K562 (cell line): ENCODE measurements at regions not wholly inside any gene's neighbourhood (a gene's known extent, or its start where the extent isn't known, plus 50 kb on each side); places are given as distances from the start of the nearest gene placed in this dataset.

Source experiments
- ATAC-seq: fragments of 200-7000 bp; cut with Tn5 transposase; 3 replicates; pipeline ENCODE4 v1.9.1; 2020; ENCODE audit warnings: moderate library complexity
- BruUV-seq: library from RNA; stranded (reverse); fragments of 400-500 nt; replicated peaks from 2 replicates; lab custom pipeline; 2021; lab: Mats Ljungman, UMichigan
- CTCF ChIA-PET: fragments of 300-600 bp; formaldehyde crosslinking; extraction: SDS; loops from one replicate; lab custom pipeline; 2021; ENCODE audit warnings: low intra/inter-chr PET ratio; lab: Yijun Ruan, JAX
- POLR2A ChIA-PET: fragments of 300-600, 350-650 bp; sonication (Branson Sonifier 250); formaldehyde crosslinking; extraction: SDS; loops from one replicate; lab custom pipeline; 2021; ENCODE audit warnings: antibody characterized with exemption, inconsistent platforms; lab: Yijun Ruan, JAX
- DNase-seq, 4 experiments: peaks; one replicate each; pipeline versions ENCODE4 v3.0.0 to v3.0.0-alpha.2; 2011 to 2018; ENCODE audit warnings: low spot score in 3 of 4, mixed read lengths in 3 of 4; ENCODE audit errors: extremely low read depth in 1 of 4
- FAIRE-seq: peaks from 2 replicates; lab custom pipeline; 2011; peaks lifted over from hg19 to GRCh38; lab: Jason Lieb, UNC
- H2AFZ ChIP-seq: 2 replicates; pipeline ENCODE4 v1.6.0; 2011; ENCODE audit warnings: low read depth, low read length, control low read depth, inconsistent platforms
- H3K27ac ChIP-seq: fragments of 200-600 bp; 3 replicates; pipeline ENCODE4 v1.8.0; 2011; ENCODE audit warnings: low read depth, mild to moderate bottlenecking, control low read depth, inconsistent platforms, low read length, moderate library complexity, mixed read lengths; ENCODE audit errors: extremely low read depth
- H3K27me3 ChIP-seq, 2 experiments: fragments of 300-600 bp in 1 of 2; 2 replicates in 1 of 2; 3 replicates in 1 of 2; pipeline versions ENCODE4 v1.6.0 to v1.8.0; 2011; ENCODE audit warnings: inconsistent platforms in 2 of 2, low read length in 2 of 2, mild to moderate bottlenecking in 1 of 2, mixed read lengths in 1 of 2, moderate library complexity in 1 of 2; ENCODE audit not compliant: control insufficient read depth in 2 of 2, insufficient read depth in 2 of 2
- H3K36me3 ChIP-seq: fragments of 300-600 bp; 3 replicates; pipeline ENCODE4 v1.8.0; 2011; ENCODE audit warnings: mild to moderate bottlenecking, low read length, inconsistent platforms; ENCODE audit not compliant: control insufficient read depth, insufficient read depth
- H3K4me1 ChIP-seq, 2 experiments: fragments of 200-600 bp in 1 of 2; replicated peaks in 1 of 2; 2 replicates in 1 of 2; 3 replicates in 1 of 2; pipeline versions ENCODE4 v1.5.1 to v1.8.0; 2011; ENCODE audit warnings: inconsistent platforms in 2 of 2, low read length in 2 of 2, mild to moderate bottlenecking in 1 of 2, mixed read lengths in 1 of 2, moderate library complexity in 1 of 2; ENCODE audit not compliant: control insufficient read depth in 2 of 2, insufficient read depth in 2 of 2
- H3K4me2 ChIP-seq: 2 replicates; pipeline ENCODE4 v1.6.1; 2011; ENCODE audit warnings: low read length, control low read depth, inconsistent platforms, mixed read lengths; ENCODE audit not compliant: insufficient read depth
- H3K4me3 ChIP-seq: fragments of 200-600 bp; sonication (generic), shearing (Covaris generic); 2 replicates; pipeline ENCODE4 v1.5.1; 2016; ENCODE audit warnings: control low read depth, inconsistent platforms
- H3K79me2 ChIP-seq: fragments of 200-600 bp; 3 replicates; pipeline ENCODE4 v1.8.0; 2011; ENCODE audit warnings: low read length, inconsistent platforms; ENCODE audit not compliant: control insufficient read depth, insufficient read depth
- H3K9ac ChIP-seq, 2 experiments: 2 replicates each; pipeline versions ENCODE4 v1.6.0 to v1.6.1; 2011; ENCODE audit warnings: low read depth in 2 of 2, low read length in 2 of 2, control low read depth in 1 of 2, inconsistent platforms in 1 of 2, mild to moderate bottlenecking in 1 of 2, mixed read lengths in 1 of 2; ENCODE audit not compliant: insufficient read depth in 1 of 2
- H3K9me1 ChIP-seq: one replicate; pipeline ENCODE4 v1.6.0; 2011; ENCODE audit warnings: inconsistent platforms, mild to moderate bottlenecking, low read length, moderate library complexity; ENCODE audit not compliant: control insufficient read depth, insufficient read depth
- H3K9me3 ChIP-seq: replicated peaks from 2 replicates; pipeline ENCODE4 v1.5.1; 2011; ENCODE audit warnings: low read depth, low read length, inconsistent platforms; ENCODE audit not compliant: control insufficient read depth, insufficient read depth
- H4K20me1 ChIP-seq: replicated peaks from 2 replicates; pipeline ENCODE4 v1.6.1; 2011; ENCODE audit warnings: low read length, inconsistent platforms, mixed read lengths; ENCODE audit not compliant: control insufficient read depth, insufficient read depth
- CCAR2 ChIP-seq: fragments of 200-400 bp; formaldehyde crosslinking; IDR thresholded peaks from 2 replicates; pipeline ENCODE4 v1.6.1; 2017; ENCODE audit warnings: mild to moderate bottlenecking, low read depth, low read length
- IFI16 ChIP-seq: fragments of 250-450 bp; sonication (Bioruptor Pico); IDR thresholded peaks from 2 replicates; pipeline ENCODE4 v2.1.2; 2022; ENCODE audit warnings: mild to moderate bottlenecking, inconsistent platforms
- KDM4B ChIP-seq, 2 experiments: fragments of 450-650 bp in 1 of 2; sonication (generic) in 1 of 2; IDR thresholded peaks; 2 replicates each; pipeline ENCODE4 v1.6.1; 2016 to 2017; ENCODE audit warnings: borderline replicate concordance in 2 of 2, antibody characterized with exemption in 1 of 2, low read depth in 1 of 2, mild to moderate bottlenecking in 1 of 2
- PHF21A ChIP-seq: fragments of 450-650 bp; IDR thresholded peaks from 2 replicates; pipeline ENCODE4 v1.6.1; 2017; ENCODE audit warnings: low read depth, borderline replicate concordance
- RBBP5 ChIP-seq: fragments of 200-600 bp; sonication (generic); IDR thresholded peaks from 2 replicates; pipeline ENCODE4 v1.6.1; 2012; ENCODE audit warnings: borderline replicate concordance, mild to moderate bottlenecking, low read length, control low read depth, inconsistent platforms; ENCODE audit not compliant: insufficient read depth, poor library complexity, severe bottlenecking
- RBM25 ChIP-seq: fragments of 200-400 bp; formaldehyde crosslinking; IDR thresholded peaks from 2 replicates; pipeline ENCODE4 v1.6.1; 2018; ENCODE audit warnings: low read length, low read depth, moderate library complexity; ENCODE audit not compliant: severe bottlenecking
- STAT5B ChIP-seq: fragments of 250-450 bp; sonication (Bioruptor Pico); IDR thresholded peaks from 2 replicates; pipeline ENCODE4 v1.8.0; 2021; ENCODE audit warnings: mild to moderate bottlenecking, inconsistent platforms
- ZBTB17 ChIP-seq: fragments of 450-650 bp; formaldehyde crosslinking; IDR thresholded peaks from 2 replicates; pipeline ENCODE4 v1.4.0; 2020; ENCODE audit warnings: mild to moderate bottlenecking
- ZKSCAN8 ChIP-seq: fragments of 200-800 bp; sonication (Bioruptor generic); IDR thresholded peaks from 2 replicates; pipeline ENCODE4 v1.6.1; 2016; ENCODE audit warnings: missing genetic modification characterization, missing compliant biosample characterization
- ZNF239 ChIP-seq: fragments of 250-450 bp; sonication (Bioruptor Pico); IDR thresholded peaks from 2 replicates; pipeline ENCODE4 v1.4.0; 2020; ENCODE audit warnings: mild to moderate bottlenecking
- ZNF444 ChIP-seq: fragments of 250-450 bp; sonication (Bioruptor Pico); IDR thresholded peaks from 2 replicates; pipeline ENCODE4 v1.4.0; 2020; ENCODE audit warnings: mild to moderate bottlenecking, moderate library complexity
- ZNF695 ChIP-seq: fragments of 450-650 bp; formaldehyde crosslinking; IDR thresholded peaks from 2 replicates; pipeline ENCODE4 v1.4.0; 2020; ENCODE audit warnings: mild to moderate bottlenecking, moderate library complexity
- ZNF766 ChIP-seq: fragments of 200-800 bp; sonication (Bioruptor generic); conservative IDR thresholded peaks from 2 replicates; pipeline ENCODE4 v1.6.1; 2016; ENCODE audit warnings: missing genetic modification characterization, missing compliant biosample characterization
- WGBS: fragments of 100-300 bp; shearing (Covaris generic); methylation state at CpG from one replicate; pipeline ENCODE4 v1.1.6; 2016; ENCODE audit warnings: low coverage, mixed read lengths; ENCODE audit not compliant: insufficient coverage; ENCODE audit errors: missing lambda C conversion rate; 5-methylcytosine and 5-hydroxymethylcytosine counted together
- in situ Hi-C: fragments of 300-500 bp; cut with MboI; formaldehyde crosslinking; loops from 4 replicates; pipeline ENCODE4 v1.15.0; 2018; ENCODE audit warnings: inconsistent platforms, mixed read lengths
- intact Hi-C: fragments of 100-400 bp; cut with micrococcal nuclease; formaldehyde crosslinking; loops from 2 replicates; pipeline ENCODE4 v1.14.2; 2022

- Histone ChIP-seq H3K4me1 (no peaks in the 10 kb centered on the region), H4K20me1 (no peaks in the 10 kb centered on the region), H3K79me2 (no peaks in the 10 kb centered on the region), H3K9me3 (no peaks in the 10 kb centered on the region), H3K4me3 (no peak overlapping the region), H3K9ac (no peak overlapping the region), H3K36me3 (no peaks in the 10 kb centered on the region), H3K27ac (no peak overlapping the region), H3K4me2 (no peak overlapping the region), H3K27me3 (no peaks in the 10 kb centered on the region), H3K9me1 (no peaks in the 10 kb centered on the region), H2AFZ (no peak overlapping the region)
- CTCF ChIA-PET: no interaction called here
- WGBS: 0% methylated on average over 4 of the region's 4 CpGs
- BruUV-seq: no TSS peak
- POLR2A ChIA-PET: no interaction called here
- no peak for ATAC-seq
- in situ Hi-C loops: no loop called here
- no peak for DNase-seq
- FAIRE-seq: no peak
- TF ChIP-seq RBM25 (no peak), ZNF766 (CRISPR knock-in tag) (no peak), STAT5B (CRISPR knock-in tag) (no peak), KDM4B (IDR thresholded peaks at IDR 0.05; ENCODE audit: borderline replicate concordance in 2 of 2, low read depth in 1 of 2) (no peak), CCAR2 (no peak), ZKSCAN8 (CRISPR knock-in tag) (no peak), ZNF695 (CRISPR knock-in tag) (no peak), ZBTB17 (no peak), PHF21A (no peak), IFI16 (no peak), ZNF444 (CRISPR knock-in tag) (no peak), RBBP5 (no peak), ZNF239 (no peak)
- intact Hi-C loops: no loop called here
These were observed 604.8 kb upstream of the TECRL start for GRCh38 chr4:65014078-65014477.
